Myocyte (in vitro differentiated cells): ENCODE measurements at regions not wholly inside any gene's neighbourhood (a gene's known extent, or its start where the extent isn't known, plus 50 kb on each side); places are given as distances from the start of the nearest gene placed in this dataset.
"Not testable (repeated sequence)": the region's sequence is repeated elsewhere in the genome, so short reads cannot be mapped to it uniquely, and the experiment has no call there.

Source experiments
- DNase-seq: peaks from one replicate; pipeline ENCODE4 v3.0.0-alpha.2; 2012; ENCODE audit warnings: low read depth

DNA sequence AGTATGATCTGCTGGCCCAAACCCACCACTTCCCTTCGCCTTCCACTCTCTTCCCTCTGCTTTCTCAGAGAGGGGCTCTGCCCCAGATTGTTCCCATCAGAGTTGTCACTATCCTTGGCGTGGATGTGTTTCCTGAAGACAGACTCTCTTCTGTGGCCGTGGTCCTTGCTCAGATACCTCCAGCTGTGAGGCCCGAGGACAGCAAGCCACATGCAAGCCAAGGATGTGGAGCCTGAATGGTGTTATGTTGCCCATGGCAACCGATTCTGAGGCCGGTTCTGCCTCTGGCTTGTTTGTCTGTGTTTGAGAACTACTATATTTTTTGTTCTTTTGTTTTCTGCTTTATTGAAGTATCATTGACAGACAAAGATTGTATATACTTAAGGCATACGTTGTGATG, 247.4 kb upstream of the PODXL start:
- no peak for DNase-seq

DNA sequence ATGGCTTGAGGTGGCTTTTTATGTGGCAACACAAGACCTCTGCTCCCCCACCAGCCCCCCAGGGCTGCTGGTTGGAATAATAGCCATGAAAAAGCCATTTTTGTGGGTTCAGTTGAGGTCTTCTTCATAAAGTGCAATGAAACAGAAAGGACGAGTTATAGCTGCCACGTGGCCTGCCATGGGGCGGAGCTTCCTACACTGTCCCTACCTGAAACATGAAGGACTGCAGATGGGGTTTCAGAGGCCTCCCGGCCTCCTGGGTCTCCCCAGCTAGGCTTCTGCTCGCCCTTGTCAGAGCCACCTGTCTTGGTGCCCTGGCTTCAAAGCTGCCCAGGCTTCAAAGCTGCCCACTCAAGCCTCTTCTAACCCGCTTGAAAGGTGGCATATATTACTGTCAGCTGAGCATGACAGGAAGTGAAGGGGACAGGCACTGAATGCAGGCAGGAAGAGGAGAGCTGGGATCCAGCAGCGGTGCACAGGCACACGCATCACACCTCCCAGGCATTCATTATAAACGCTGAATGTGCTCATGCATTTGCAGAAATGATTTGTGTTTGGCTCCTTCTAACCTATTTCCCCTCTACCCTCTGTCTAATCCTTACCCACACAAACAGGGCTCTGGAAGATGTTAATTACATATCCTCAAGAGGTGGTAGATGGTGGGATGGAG, 245.9 kb upstream of the PODXL start:
- DNase-seq: no peak

DNA sequence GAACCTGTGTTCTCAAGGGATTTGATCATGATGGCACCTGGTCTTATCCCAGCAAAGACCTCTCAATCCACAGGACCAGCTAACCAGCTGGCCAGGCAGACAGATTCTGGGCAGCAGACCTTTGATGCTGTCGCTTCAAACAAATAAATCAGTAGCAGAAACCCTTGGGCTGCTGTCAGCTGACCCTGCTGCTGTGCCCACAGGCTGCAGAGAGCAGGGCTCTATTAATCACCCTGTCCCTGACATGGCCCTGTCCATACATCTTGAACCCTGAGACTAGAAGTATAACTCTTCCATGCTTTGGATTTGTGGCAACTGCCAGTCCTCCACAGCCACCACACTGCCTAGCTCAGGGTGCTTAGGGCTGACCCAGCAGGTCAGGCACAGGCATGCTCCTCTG, 244.1 kb upstream of the PODXL start:
- no peak for DNase-seq

DNA sequence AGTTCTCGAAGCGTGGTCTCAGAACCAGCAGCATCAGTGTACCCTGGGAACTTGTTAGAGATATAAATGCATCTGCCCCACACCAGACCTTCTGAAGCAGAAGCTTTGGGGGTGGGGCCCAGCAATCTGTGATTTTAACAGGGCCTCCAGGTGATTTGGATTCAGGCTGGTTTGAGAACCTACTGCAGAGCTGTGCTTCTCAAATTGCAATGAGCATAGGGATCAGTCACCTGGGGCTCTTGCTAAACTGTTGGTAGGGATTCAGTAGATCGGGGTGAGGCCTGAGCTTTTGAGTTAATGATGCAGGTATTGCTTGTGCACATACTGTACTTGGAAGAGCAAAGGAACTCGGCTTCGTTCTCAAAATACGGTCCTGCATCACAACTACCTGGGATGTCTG, 243.6 kb upstream of the PODXL start:
- DNase-seq: no peak

DNA sequence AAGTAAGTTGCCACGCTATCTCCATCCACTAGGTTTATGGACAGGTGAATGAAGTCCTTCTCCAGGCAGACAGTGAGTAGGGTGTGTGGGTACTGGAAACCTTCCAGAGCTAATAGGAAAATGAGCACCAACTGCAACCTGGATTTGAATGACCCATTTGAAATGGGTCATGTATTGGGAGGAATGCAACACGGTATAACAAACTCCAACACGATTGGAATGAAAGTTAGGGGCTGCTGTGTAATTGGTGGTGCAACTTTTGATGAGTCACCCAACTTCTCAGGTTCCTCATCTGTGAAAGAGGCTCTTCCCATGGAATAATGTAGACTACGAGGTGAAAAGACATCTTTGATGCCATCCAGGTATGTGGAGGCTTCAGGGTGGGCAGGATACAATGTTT, 241.4 kb upstream of the PODXL start:
- no peak for DNase-seq

DNA sequence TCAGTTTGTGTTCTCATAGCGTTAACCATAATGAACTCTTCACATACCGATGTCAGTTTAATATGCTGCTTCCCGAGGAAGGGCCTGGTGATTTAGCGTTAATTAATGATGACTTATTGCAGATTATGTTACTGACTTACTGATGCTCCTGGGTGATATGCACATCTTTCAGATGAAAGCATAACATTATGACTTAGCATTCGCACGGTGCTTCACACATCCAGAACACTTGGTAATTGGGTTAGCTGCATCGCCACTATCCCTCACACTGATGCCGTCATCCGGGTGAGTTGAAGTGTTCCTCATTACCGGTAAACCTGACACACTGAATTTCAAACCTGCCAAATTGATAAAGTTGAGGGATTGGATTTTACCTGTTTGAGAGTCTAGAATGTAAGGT, 239.0 kb upstream of the PODXL start:
- no peak for DNase-seq

DNA sequence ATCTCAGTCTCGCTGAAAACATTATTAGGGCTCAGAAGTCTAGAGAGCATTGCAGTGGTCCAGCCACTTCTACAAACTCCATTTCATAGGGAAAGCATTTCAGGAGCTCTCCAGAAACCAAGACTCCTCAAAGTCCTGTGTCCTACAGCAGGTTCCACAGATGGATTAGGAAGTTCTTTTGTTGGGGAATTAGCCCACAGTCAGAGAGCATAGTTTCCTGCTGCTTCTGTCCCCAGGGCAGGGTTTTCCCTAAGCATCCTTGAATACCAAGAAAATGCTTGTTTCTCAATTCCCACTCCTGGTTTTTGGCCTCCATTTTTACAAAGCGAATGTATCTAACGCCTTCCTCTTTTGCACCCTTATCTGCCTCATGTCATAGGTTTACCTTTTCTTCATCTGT, 235.9 kb upstream of the PODXL start:
- no peak for DNase-seq

DNA sequence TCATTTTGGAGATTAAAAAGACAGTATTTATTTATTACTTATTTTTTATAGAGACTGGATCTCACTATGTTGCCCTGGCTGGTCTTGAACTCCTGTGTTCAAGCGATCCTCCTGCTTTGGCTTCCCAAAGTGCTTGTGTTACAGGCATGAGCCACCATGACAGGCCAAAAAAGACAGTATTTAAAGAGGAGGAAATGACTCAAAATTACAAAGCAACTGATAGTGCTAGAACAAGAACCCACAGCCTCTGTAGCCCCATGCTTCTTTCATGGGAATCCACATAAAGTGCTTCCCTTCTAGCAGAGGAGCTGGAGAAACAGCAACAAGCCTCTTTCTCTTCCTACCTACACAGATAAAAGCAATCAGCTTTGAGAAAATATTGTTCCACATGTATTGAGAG, 230.7 kb upstream of the PODXL start:
- no peak for DNase-seq

DNA sequence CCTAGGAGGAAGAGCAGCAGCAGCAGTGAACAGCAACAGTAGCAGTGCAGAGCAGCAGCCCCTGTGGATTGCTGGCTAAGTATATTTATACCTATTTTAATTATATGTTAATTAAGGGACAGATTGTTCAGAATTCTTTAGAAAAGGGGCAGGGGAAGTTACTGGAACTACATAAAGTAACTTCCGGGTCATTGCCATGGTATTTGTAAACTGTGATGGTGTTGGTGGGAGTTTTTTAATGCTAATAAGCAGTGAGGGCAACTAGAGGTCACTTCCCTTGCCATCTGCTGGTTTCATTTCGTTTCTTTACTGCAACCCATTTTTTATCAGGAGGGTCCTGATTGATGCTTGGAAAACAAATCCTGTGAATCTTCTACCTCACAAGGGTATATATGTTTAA, 229.8 kb upstream of the PODXL start:
- DNase-seq: no peak

DNA sequence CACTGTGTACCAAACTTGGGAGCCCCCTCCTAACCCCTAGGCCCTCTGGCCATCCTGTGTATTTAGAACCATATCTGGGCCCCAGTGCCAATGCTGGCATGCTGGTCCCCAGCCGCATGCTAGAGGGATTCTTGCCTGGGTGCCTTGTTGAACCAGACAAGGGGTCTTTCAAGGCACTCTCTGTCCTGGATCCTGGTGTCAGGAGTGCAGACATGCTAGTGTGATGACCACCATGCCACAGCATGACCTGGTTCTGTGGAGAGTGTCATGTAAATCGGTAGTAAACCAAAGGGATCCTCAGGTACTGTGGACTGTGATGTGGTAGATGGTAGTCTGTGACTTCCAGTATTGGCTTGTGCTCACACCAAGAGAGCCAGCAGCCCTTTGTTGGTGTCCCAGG, 222.2 kb upstream of the PODXL start:
- no peak for DNase-seq

DNA sequence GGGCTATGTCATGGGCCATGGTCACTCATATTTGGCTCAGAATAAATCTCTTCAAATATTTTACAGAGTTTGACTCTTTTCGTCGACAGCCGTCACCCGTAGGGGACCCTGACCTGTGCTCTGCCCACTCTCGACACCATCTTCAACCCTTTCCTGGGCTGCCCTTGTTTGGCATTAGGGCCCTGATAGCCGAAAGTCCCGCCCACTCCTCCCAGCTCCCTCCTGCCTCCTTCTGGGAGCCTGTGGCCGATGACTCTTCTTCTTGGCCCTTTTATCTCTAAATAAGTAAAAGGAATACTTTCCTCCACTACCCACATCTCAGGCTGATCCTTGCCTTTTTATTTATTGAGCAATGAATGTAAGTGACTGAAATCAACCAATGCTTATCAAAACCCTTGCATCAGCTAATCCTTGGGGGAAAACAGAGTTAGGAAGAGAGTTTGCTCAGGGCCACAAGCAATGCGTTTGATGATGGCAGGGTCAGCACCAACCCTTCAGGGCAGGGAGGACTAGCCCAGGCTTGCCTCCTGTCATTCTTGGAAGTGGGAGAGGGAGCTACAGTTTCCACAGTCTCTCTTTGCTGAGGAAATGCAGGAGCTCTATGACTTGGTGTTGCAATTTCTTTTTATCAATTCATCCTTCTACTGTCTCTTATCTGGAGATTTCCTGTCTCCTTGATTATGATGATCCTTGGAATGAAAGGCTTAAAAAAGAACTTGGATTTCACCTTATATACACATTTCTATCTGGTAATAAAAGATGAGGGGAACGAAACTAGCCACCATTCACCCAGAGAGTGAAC, 218.2 kb upstream of the PODXL start:
- no peak for DNase-seq

DNA sequence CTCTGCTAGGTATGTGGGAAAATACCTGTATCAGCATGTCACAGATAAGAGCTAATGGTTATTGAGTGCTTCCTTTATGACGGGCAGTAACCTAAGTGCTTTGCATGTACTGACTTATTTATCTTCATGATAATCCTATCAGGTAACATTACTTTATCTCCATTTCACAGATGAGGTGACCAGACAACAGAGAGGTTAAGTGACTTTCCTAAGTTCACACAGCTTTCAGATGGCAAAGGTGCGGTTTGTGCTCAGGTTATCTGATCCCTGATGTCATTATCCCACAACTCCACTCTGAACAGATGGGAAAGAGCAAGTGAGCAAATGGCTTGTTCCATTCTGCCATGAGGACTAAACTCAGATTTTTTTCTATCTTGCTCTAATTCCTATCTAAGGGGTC, 217.0 kb upstream of the PODXL start:
- DNase-seq: no peak

DNA sequence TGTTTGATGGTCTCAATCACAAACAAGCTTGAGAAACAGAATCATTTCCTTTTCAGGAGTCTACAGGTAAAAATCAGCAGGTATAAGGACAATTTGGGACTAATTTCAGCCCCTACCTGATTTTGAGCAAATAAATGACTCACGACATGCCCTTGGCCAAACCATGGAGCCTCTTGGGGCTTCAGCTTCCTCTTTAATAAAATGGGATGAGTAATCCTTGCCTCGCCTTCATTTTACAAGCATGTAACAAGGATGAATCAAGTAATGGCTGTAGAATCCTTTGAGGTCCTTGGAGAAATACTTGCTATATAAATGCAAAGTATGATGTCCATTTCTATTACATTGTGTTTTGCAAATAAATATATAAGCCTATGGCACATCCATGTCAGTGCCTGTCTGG, 212.8 kb upstream of the PODXL start:
- no peak for DNase-seq

DNA sequence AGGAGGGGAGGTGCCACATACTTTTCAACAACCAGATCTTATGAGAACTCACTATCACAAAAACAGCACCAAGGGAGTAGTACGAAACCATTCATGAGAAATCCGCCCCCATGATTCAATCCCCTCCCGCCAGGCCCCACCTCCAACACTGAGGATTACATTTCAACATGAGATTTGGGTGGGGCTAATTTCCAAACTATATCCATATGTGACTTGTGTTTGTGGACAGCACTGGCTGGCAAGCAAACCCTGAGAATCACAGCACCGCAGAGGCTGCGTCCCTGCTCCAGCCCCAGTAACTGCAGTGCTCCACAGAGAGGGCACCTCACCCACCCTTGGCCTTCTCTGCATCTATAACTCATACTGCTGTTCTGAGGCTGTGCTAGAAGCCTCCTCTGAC, 211.2 kb upstream of the PODXL start:
- DNase-seq: no peak

DNA sequence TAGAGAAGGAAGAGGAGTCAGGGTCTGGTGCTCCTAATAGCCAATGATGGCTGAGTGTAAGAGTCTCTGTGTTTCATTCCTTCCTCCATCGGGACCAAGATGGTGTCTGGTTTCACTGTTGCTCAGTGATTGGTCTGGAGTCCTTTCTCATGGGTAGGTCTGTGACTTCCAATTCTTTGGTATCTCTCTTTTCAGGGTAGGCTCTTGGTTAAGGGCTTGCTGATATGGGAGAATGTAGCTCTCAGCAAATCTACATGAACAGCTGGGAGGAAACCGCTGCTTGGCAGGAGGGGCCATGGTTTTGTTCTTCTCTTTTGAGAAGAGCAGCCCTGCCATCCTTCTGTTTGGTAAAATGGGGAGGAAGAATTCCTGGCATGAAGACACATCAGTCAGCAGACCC, 209.1 kb upstream of the PODXL start:
- DNase-seq: no peak

DNA sequence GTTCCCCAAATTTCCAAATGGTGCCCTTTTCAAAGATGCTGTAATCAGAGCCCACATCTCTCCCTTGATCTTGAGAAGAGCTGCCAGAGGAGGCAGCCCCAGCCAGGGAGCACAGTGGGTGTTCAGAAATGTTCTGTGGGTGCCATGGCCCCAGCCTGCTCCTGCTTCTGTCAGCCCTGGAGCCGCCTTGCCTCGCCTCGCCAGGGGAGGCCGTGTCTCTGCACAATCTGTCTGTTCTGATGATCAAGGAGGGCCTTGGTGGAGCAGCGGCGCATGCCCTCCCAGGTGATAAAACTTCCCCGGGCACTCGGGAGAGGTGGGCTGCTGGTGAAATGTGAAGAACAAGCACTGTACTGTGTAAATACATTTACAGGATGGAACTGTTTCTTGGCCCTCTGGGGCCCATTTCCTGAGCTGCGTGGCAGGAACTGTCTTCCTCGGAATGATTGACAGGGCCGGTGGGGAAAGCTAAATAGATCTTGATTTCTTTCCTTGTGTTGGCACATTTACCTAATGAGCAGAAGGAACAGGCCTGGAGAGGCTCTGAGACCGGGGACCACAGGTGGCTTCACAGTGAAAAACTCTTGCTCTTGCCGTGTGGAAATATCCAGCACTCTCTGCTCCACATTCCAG, 207.8 kb upstream of the PODXL start:
- DNase-seq: no peak

DNA sequence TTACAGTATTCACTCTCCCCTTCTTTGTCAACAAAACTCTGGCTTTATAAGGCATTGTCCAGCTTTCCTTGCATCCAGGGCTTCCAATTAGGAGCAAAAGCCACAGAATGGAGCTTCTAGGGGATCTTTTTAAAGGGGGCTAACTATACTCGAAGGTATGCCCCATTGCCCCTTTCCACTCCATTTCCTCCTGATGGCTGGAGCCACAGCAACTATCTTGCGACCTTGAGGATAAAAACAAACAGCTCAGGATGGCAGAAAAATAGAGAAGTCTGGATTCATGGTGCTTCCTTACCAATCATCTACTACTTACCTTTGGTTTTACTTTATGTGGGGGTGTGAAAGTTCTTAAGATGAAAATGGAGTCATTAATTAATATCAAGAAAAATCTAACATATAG, 206.3 kb upstream of the PODXL start:
- no peak for DNase-seq

DNA sequence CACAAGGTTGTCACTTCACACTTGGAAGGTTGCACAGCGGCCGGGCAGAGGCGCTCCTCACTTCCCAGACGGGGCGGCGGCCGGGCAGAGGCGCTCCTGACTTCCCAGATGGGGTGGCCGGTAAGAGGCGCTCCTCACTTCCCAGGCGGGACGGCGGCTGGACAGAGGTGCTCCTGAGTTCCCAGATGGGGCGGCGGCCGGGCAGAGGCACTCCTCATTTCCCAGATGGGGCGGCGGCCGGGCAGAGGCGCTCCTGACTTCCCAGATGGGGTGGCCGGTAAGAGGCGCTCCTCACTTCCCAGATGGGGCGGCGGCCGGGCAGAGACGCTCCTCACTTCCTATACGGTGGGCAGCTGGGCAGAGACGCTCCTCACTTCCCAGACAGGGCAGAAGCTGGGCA, 199.4 kb upstream of the PODXL start:
- not testable (repeated sequence) for DNase-seq

DNA sequence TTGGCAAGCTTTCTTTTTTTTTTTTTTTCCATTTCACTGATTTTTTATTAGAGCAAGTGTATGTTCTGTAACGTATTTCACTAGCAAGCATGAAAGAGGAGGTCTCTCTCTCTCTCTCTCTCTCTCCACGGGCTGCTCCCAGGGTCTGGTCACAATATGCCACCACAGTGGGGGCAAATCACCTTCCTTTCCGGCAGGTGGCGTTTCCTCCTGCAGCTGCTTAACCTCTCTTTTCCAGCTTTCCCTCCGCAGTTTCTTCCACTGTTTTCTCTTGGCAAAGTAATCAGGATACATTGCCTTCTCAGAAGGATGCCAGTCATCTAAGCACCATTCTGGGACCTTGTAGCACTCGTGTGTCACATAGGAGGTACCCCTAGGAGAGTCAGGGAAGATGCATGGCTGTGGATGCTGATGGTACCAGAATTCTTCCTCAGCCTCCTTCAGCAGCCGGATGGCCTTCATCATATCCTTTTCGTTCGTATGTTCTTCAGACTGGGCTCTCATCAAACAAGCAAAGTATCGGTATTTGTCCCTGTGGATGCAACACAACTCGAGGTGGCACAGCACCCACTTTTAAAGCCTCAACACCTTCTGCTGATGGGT, 197.3 kb upstream of the PODXL start:
- no peak for DNase-seq

DNA sequence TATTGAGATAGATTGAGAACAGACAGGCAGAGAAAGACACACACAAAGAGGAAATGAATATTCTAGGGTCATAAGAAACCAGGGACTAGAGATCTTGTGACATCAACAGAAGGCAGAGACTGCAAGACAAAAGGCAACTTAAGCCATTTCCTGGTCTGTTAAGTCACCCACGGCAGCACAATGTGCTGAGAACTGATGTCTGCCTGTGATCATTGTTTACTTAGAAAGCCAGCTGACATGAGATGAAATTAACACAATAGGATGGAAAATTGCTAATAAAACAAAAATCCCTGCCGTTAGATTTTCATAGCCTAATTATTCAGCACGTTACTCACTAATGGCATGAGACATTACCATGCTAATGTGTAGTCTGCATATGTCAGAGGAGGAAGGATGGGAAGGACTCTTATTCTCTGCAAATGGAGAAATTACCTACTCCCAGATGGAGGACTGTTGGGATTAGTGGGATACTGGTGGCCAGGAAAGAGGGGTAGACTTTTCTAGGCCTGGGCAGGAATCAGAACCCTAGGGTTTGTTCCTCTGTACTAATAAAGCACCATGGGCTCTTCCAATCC, 191.3 kb upstream of the PODXL start:
- DNase-seq: no peak

DNA sequence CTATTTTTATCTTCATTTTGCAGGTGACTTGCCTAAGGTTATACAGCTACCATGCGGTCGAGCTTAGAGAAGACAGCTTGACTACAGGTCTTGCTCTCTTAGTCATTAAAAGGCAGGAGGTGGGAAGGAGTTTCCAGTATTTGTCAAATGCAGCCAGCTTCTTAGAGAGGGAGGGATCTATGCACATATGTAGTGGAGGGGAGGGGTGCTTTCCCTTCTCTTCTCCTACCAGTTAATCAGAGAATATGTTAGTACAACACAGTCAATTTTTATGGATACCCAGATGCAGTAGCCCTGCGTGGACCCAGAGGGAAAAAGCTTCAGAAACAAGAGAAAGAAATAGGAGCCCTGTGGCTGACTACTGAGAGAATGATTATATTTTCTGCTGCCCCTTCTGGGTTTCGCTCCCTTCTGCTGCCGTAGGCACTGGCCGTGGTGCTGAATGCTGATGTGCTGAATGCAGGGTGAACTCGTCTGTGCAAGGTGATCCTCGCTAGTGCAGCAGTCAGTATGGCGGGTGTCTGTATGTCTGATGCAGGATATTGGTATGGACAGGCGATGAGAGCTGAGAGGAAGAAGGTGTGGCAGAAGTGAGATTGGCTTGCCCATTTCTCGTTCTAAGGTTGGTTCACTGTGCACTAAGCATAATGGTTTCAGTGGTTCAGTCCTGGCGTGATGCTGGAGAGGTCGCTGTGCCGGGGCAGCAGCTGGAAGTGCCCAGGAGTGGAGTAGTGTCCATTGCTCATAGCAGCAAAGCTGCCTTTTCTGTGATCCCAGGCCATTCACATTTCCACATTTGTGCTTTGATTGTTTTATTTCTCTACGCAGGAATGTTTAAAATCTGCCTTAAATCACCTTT, 189.2 kb upstream of the PODXL start:
- peak; percentile 69 for DNase-seq
